PFSK-1 (cell line): ENCODE measurements at regions not wholly inside any gene's neighbourhood (a gene's known extent, or its start where the extent isn't known, plus 50 kb on each side); places are given as distances from the start of the nearest gene placed in this dataset.

Experiments
- POLR2AphosphoS5 ChIP-seq: IDR thresholded peaks from 2 replicates; pipeline ENCODE4 v1.6.1; 2012; ENCODE audit warnings: low read depth, mild to moderate bottlenecking, control low read depth, low read length, moderate library complexity
- REST ChIP-seq, 2 experiments: IDR thresholded peaks; 2 replicates each; pipeline versions ENCODE4 v1.6.1 to v1.8.0; 2011 to 2012; ENCODE audit warnings: low read depth in 2 of 2, low read length in 2 of 2, control low read depth in 1 of 2, inconsistent platforms in 1 of 2, mild to moderate bottlenecking in 1 of 2, moderate library complexity in 1 of 2; ENCODE audit not compliant: insufficient read depth in 1 of 2

GRCh38 chr4:14701896-14702295 is 300.4 kb upstream of the CPEB2 start:
- TF ChIP-seq POLR2AphosphoS5 (no peak), REST (IDR thresholded peaks at IDR 0.05; ENCODE audit: insufficient read depth in 1 of 2, low read depth in 2 of 2, low read length in 2 of 2) (no peak)
